T-helper 2 cell (primary cell): ENCODE measurements at regions not wholly inside any gene's neighbourhood (a gene's known extent, or its start where the extent isn't known, plus 50 kb on each side); places are given as distances from the start of the nearest gene placed in this dataset.
"Not testable (repeated sequence)": the region's sequence is repeated elsewhere in the genome, so short reads cannot be mapped to it uniquely, and the experiment has no call there.

Experiments
- DNase-seq, 5 experiments: peaks; one replicate each; pipeline versions ENCODE4 v3.0.0 to v3.0.0-alpha.2; 2012 to 2022

GRCh38 chr7:20839196-20839735 lies 52.6 kb upstream of the SP8 start:
- no peak for DNase-seq

- DNase-seq = no peak
Measured at GRCh38 chr7:20839987-20840386, 53.3 kb upstream of the SP8 start.

- DNase-seq = no peak
Measured at GRCh38 chr7:20846791-20847190, 60.1 kb upstream of the SP8 start.

GRCh38 chr7:20858951-20859350 lies 72.3 kb upstream of the SP8 start:
- no peak for DNase-seq

- no peak for DNase-seq
Measured at GRCh38 chr7:20861468-20861867, 74.8 kb upstream of the SP8 start.

- DNase-seq = no peak
Measured at GRCh38 chr7:20862554-20862953, 75.9 kb upstream of the SP8 start.

- DNase-seq = no peak
Measured at GRCh38 chr7:20864221-20864620, 77.5 kb upstream of the SP8 start.

GRCh38 chr7:20865684-20866083 lies 79.0 kb upstream of the SP8 start:
- no peak for DNase-seq

GRCh38 chr7:20870977-20871376 lies 84.3 kb upstream of the SP8 start:
- no peak for DNase-seq

GRCh38 chr7:20892776-20893175 lies 106.1 kb upstream of the SP8 start:
- no peak for DNase-seq

- peak in 1 of 5 experiments; percentile 1 for DNase-seq
Measured at GRCh38 chr7:20894806-20895205, 108.1 kb upstream of the SP8 start.

- DNase-seq = no peak
Measured at GRCh38 chr7:20895563-20895962, 108.9 kb upstream of the SP8 start.

GRCh38 chr7:20896996-20897395 lies 110.3 kb upstream of the SP8 start:
- DNase-seq = no peak

GRCh38 chr7:20906801-20907453 lies 120.2 kb upstream of the SP8 start:
- DNase-seq = no peak

- no peak for DNase-seq
Measured at GRCh38 chr7:20911081-20911480, 124.4 kb upstream of the SP8 start.

- DNase-seq = no peak
Measured at GRCh38 chr7:20913853-20914252, 127.2 kb upstream of the SP8 start.

GRCh38 chr7:20916311-20916710 lies 129.6 kb upstream of the SP8 start:
- no peak for DNase-seq

GRCh38 chr7:20917603-20918002 lies 130.9 kb upstream of the SP8 start:
- DNase-seq = no peak

GRCh38 chr7:20918156-20918555 lies 131.5 kb upstream of the SP8 start:
- no peak for DNase-seq

- not testable (repeated sequence) for DNase-seq
Measured at GRCh38 chr7:20927178-20927577, 140.5 kb upstream of the SP8 start.

- DNase-seq = no peak
Measured at GRCh38 chr7:20927976-20928375, 141.3 kb upstream of the SP8 start.

GRCh38 chr7:20929199-20929598 lies 142.5 kb upstream of the SP8 start:
- no peak for DNase-seq

GRCh38 chr7:20931739-20932138 lies 145.1 kb upstream of the SP8 start:
- DNase-seq = no peak

- DNase-seq = no peak
Measured at GRCh38 chr7:20932785-20933527, 146.3 kb upstream of the SP8 start.
